GM11168 (cell line): ENCODE measurements at regions not wholly inside any gene's neighbourhood (a gene's known extent, or its start where the extent isn't known, plus 50 kb on each side); places are given as distances from the start of the nearest gene placed in this dataset.

Source experiments
- in situ Hi-C: fragments of 300-500 bp; cut with MboI; formaldehyde crosslinking; loops from one replicate; pipeline ENCODE4 v1.12.0; 2022; ENCODE audit warnings: low sequenced_read_pairs; ENCODE audit not compliant: unreplicated experiment

GRCh38 chr6:74651948-74652842 lies 553.7 kb downstream of the COL12A1 start:
- in situ Hi-C loops: no loop called here

GRCh38 chr6:74650668-74651067 lies 555.2 kb downstream of the COL12A1 start:
- in situ Hi-C loops: no loop called here

- in situ Hi-C loops: no loop called here
These were observed 559.4 kb downstream of the COL12A1 start for GRCh38 chr6:74646461-74646860.

GRCh38 chr6:74645108-74645849 lies 560.6 kb downstream of the COL12A1 start:
- in situ Hi-C loops: no loop called here

GRCh38 chr6:74642101-74642500 lies 563.8 kb downstream of the COL12A1 start:
- in situ Hi-C loops: no loop called here

GRCh38 chr6:74638412-74638811 lies 567.4 kb downstream of the COL12A1 start:
- in situ Hi-C loops: no loop called here

- in situ Hi-C loops: no loop called here
These were observed 573.5 kb downstream of the COL12A1 start for GRCh38 chr6:74632196-74632875.

GRCh38 chr6:74631564-74631963 lies 574.3 kb downstream of the COL12A1 start:
- in situ Hi-C loops: no loop called here

- in situ Hi-C loops: no loop called here
These were observed 579.6 kb downstream of the COL12A1 start for GRCh38 chr6:74626288-74626687.

GRCh38 chr6:74623027-74623426 lies 582.8 kb downstream of the COL12A1 start:
- in situ Hi-C loops: no loop called here

GRCh38 chr6:74611220-74611619 lies 594.6 kb downstream of the COL12A1 start:
- in situ Hi-C loops: no loop called here

GRCh38 chr6:74610352-74610751 lies 595.5 kb downstream of the COL12A1 start:
- in situ Hi-C loops: no loop called here

GRCh38 chr6:74609871-74610270 lies 596.0 kb downstream of the COL12A1 start:
- in situ Hi-C loops: no loop called here

- in situ Hi-C loops: no loop called here
These were observed 597.9 kb downstream of the COL12A1 start for GRCh38 chr6:74607934-74608333.

- in situ Hi-C loops: no loop called here
These were observed 598.4 kb downstream of the COL12A1 start for GRCh38 chr6:74607468-74607867.

- in situ Hi-C loops: no loop called here
These were observed 599.2 kb downstream of the COL12A1 start for GRCh38 chr6:74606582-74607071.

GRCh38 chr6:74605922-74606581 lies 599.8 kb downstream of the COL12A1 start:
- in situ Hi-C loops: no loop called here

- in situ Hi-C loops: no loop called here
These were observed 601.6 kb downstream of the COL12A1 start for GRCh38 chr6:74604279-74604678.

GRCh38 chr6:74603322-74604076 lies 602.4 kb downstream of the COL12A1 start:
- in situ Hi-C loops: no loop called here
